K562 (cell line): ENCODE measurements at regions not wholly inside any gene's neighbourhood (a gene's known extent, or its start where the extent isn't known, plus 50 kb on each side); places are given as distances from the start of the nearest gene placed in this dataset.

Experiments
- ATAC-seq: fragments of 200-7000 bp; cut with Tn5 transposase; 3 replicates; pipeline ENCODE4 v1.9.1; 2020; ENCODE audit warnings: moderate library complexity
- BruUV-seq: library from RNA; stranded (reverse); fragments of 400-500 nt; replicated peaks from 2 replicates; lab custom pipeline; 2021; lab: Mats Ljungman, UMichigan
- CTCF ChIA-PET: fragments of 300-600 bp; formaldehyde crosslinking; extraction: SDS; loops from one replicate; lab custom pipeline; 2021; ENCODE audit warnings: low intra/inter-chr PET ratio; lab: Yijun Ruan, JAX
- POLR2A ChIA-PET: fragments of 300-600, 350-650 bp; sonication (Branson Sonifier 250); formaldehyde crosslinking; extraction: SDS; loops from one replicate; lab custom pipeline; 2021; ENCODE audit warnings: antibody characterized with exemption, inconsistent platforms; lab: Yijun Ruan, JAX
- DNase-seq, 4 experiments: peaks; one replicate each; pipeline versions ENCODE4 v3.0.0 to v3.0.0-alpha.2; 2011 to 2018; ENCODE audit warnings: low spot score in 3 of 4, mixed read lengths in 3 of 4; ENCODE audit errors: extremely low read depth in 1 of 4
- FAIRE-seq: peaks from 2 replicates; lab custom pipeline; 2011; peaks lifted over from hg19 to GRCh38; lab: Jason Lieb, UNC
- H2AFZ ChIP-seq: 2 replicates; pipeline ENCODE4 v1.6.0; 2011; ENCODE audit warnings: low read depth, low read length, control low read depth, inconsistent platforms
- H3K27ac ChIP-seq: fragments of 200-600 bp; 3 replicates; pipeline ENCODE4 v1.8.0; 2011; ENCODE audit warnings: low read depth, mild to moderate bottlenecking, control low read depth, inconsistent platforms, low read length, moderate library complexity, mixed read lengths; ENCODE audit errors: extremely low read depth
- H3K27me3 ChIP-seq, 2 experiments: fragments of 300-600 bp in 1 of 2; 2 replicates in 1 of 2; 3 replicates in 1 of 2; pipeline versions ENCODE4 v1.6.0 to v1.8.0; 2011; ENCODE audit warnings: inconsistent platforms in 2 of 2, low read length in 2 of 2, mild to moderate bottlenecking in 1 of 2, mixed read lengths in 1 of 2, moderate library complexity in 1 of 2; ENCODE audit not compliant: control insufficient read depth in 2 of 2, insufficient read depth in 2 of 2
- H3K36me3 ChIP-seq: fragments of 300-600 bp; 3 replicates; pipeline ENCODE4 v1.8.0; 2011; ENCODE audit warnings: mild to moderate bottlenecking, low read length, inconsistent platforms; ENCODE audit not compliant: control insufficient read depth, insufficient read depth
- H3K4me1 ChIP-seq, 2 experiments: fragments of 200-600 bp in 1 of 2; replicated peaks in 1 of 2; 2 replicates in 1 of 2; 3 replicates in 1 of 2; pipeline versions ENCODE4 v1.5.1 to v1.8.0; 2011; ENCODE audit warnings: inconsistent platforms in 2 of 2, low read length in 2 of 2, mild to moderate bottlenecking in 1 of 2, mixed read lengths in 1 of 2, moderate library complexity in 1 of 2; ENCODE audit not compliant: control insufficient read depth in 2 of 2, insufficient read depth in 2 of 2
- H3K4me2 ChIP-seq: 2 replicates; pipeline ENCODE4 v1.6.1; 2011; ENCODE audit warnings: low read length, control low read depth, inconsistent platforms, mixed read lengths; ENCODE audit not compliant: insufficient read depth
- H3K4me3 ChIP-seq: fragments of 200-600 bp; sonication (generic), shearing (Covaris generic); 2 replicates; pipeline ENCODE4 v1.5.1; 2016; ENCODE audit warnings: control low read depth, inconsistent platforms
- H3K79me2 ChIP-seq: fragments of 200-600 bp; 3 replicates; pipeline ENCODE4 v1.8.0; 2011; ENCODE audit warnings: low read length, inconsistent platforms; ENCODE audit not compliant: control insufficient read depth, insufficient read depth
- H3K9ac ChIP-seq, 2 experiments: 2 replicates each; pipeline versions ENCODE4 v1.6.0 to v1.6.1; 2011; ENCODE audit warnings: low read depth in 2 of 2, low read length in 2 of 2, control low read depth in 1 of 2, inconsistent platforms in 1 of 2, mild to moderate bottlenecking in 1 of 2, mixed read lengths in 1 of 2; ENCODE audit not compliant: insufficient read depth in 1 of 2
- H3K9me1 ChIP-seq: one replicate; pipeline ENCODE4 v1.6.0; 2011; ENCODE audit warnings: inconsistent platforms, mild to moderate bottlenecking, low read length, moderate library complexity; ENCODE audit not compliant: control insufficient read depth, insufficient read depth
- H3K9me3 ChIP-seq: replicated peaks from 2 replicates; pipeline ENCODE4 v1.5.1; 2011; ENCODE audit warnings: low read depth, low read length, inconsistent platforms; ENCODE audit not compliant: control insufficient read depth, insufficient read depth
- H4K20me1 ChIP-seq: replicated peaks from 2 replicates; pipeline ENCODE4 v1.6.1; 2011; ENCODE audit warnings: low read length, inconsistent platforms, mixed read lengths; ENCODE audit not compliant: control insufficient read depth, insufficient read depth
- DIDO1 ChIP-seq: fragments of 450-650 bp; IDR thresholded peaks from 2 replicates; pipeline ENCODE4 v1.6.1; 2016; ENCODE audit warnings: low read depth, missing biosample characterization, missing genetic modification characterization
- FOXO4 ChIP-seq: fragments of 450-650 bp; formaldehyde crosslinking; IDR thresholded peaks from 2 replicates; pipeline ENCODE4 v1.4.0; 2020; ENCODE audit warnings: mild to moderate bottlenecking, moderate library complexity
- GTF2E2 ChIP-seq: fragments of 200-800 bp; sonication (Bioruptor generic); IDR thresholded peaks from 2 replicates; pipeline ENCODE4 v1.6.1; 2016; ENCODE audit warnings: missing genetic modification characterization, missing compliant biosample characterization
- HNRNPLL ChIP-seq: fragments of 200-400 bp; formaldehyde crosslinking; IDR thresholded peaks from 2 replicates; pipeline ENCODE4 v1.6.1; 2017; ENCODE audit warnings: low read length, low read depth, mild to moderate bottlenecking; ENCODE audit not compliant: poor library complexity, severe bottlenecking
- LARP7 ChIP-seq: fragments of 450-650 bp; IDR thresholded peaks from 2 replicates; pipeline ENCODE4 v1.6.1; 2016
- NR2F6 ChIP-seq: fragments of 450-650 bp; formaldehyde crosslinking; IDR thresholded peaks from 2 replicates; pipeline ENCODE4 v1.4.0; 2020; ENCODE audit warnings: mild to moderate bottlenecking
- PPARD ChIP-seq: fragments of 250-450 bp; sonication (Bioruptor Pico); IDR thresholded peaks from 2 replicates; pipeline ENCODE4 v1.8.0; 2022; ENCODE audit warnings: inconsistent platforms, mild to moderate bottlenecking, moderate library complexity
- PYGO2 ChIP-seq: fragments of 450-650 bp; IDR thresholded peaks from 2 replicates; pipeline ENCODE4 v1.6.1; 2016; ENCODE audit warnings: mild to moderate bottlenecking, missing genetic modification characterization, moderate library complexity, missing compliant biosample characterization
- RBM15 ChIP-seq: fragments of 200-400 bp; formaldehyde crosslinking; IDR thresholded peaks from 2 replicates; pipeline ENCODE4 v1.6.1; 2018; ENCODE audit warnings: mild to moderate bottlenecking, low read length, moderate library complexity; ENCODE audit not compliant: insufficient read depth
- SFPQ ChIP-seq: fragments of 200-400 bp; formaldehyde crosslinking; IDR thresholded peaks from 2 replicates; pipeline ENCODE4 v1.6.1; 2017; ENCODE audit warnings: mild to moderate bottlenecking, low read depth, low read length, moderate library complexity
- ZBTB26 ChIP-seq: fragments of 450-650 bp; formaldehyde crosslinking; IDR thresholded peaks from 2 replicates; pipeline ENCODE4 v1.4.0; 2022; ENCODE audit warnings: missing genetic modification characterization
- ZBTB5 ChIP-seq: fragments of 450-650 bp; IDR thresholded peaks from 2 replicates; pipeline ENCODE4 v1.6.1; 2017; ENCODE audit warnings: antibody characterized with exemption
- WGBS: fragments of 100-300 bp; shearing (Covaris generic); methylation state at CpG from one replicate; pipeline ENCODE4 v1.1.6; 2016; ENCODE audit warnings: low coverage, mixed read lengths; ENCODE audit not compliant: insufficient coverage; ENCODE audit errors: missing lambda C conversion rate; 5-methylcytosine and 5-hydroxymethylcytosine counted together
- in situ Hi-C: fragments of 300-500 bp; cut with MboI; formaldehyde crosslinking; loops from 4 replicates; pipeline ENCODE4 v1.15.0; 2018; ENCODE audit warnings: inconsistent platforms, mixed read lengths
- intact Hi-C: fragments of 100-400 bp; cut with micrococcal nuclease; formaldehyde crosslinking; loops from 2 replicates; pipeline ENCODE4 v1.14.2; 2022

- no peak for TF ChIP-seq HNRNPLL
- no peak for TF ChIP-seq PPARD (CRISPR knock-in tag)
- no peak for TF ChIP-seq GTF2E2 (tag)
- TF ChIP-seq ZBTB5 = no peak
- TF ChIP-seq DIDO1 (tag) = no peak
- TF ChIP-seq NR2F6 (CRISPR knock-in tag) = no peak
- no peak for TF ChIP-seq PYGO2 (tag)
- no peak for TF ChIP-seq SFPQ
- TF ChIP-seq LARP7 = no peak
- TF ChIP-seq FOXO4 (CRISPR knock-in tag) = no peak
- TF ChIP-seq ZBTB26 = no peak
- no peak for TF ChIP-seq RBM15
- Histone ChIP-seq H3K9me1 (no peaks in the 10 kb centered on the region), H3K36me3 (no peaks in the 10 kb centered on the region), H3K4me2 (no peak overlapping the region), H3K79me2 (no peaks in the 10 kb centered on the region), H3K27ac (no peak overlapping the region), H3K4me1 (no peaks in the 10 kb centered on the region), H3K9me3 (peaks cover 3% of the 10 kb centered on the region; the same call in 1 of the 2 replicates), H2AFZ (no peak overlapping the region), H4K20me1 (no peaks in the 10 kb centered on the region), H3K4me3 (no peak overlapping the region), H3K27me3 (peaks cover 0 to 18% of the 10 kb centered on the region in 2 experiments; a peak in 2 of 5 replicates), H3K9ac (no peak overlapping the region)
- in situ Hi-C loops (no loop called here), intact Hi-C loops (no loop called here)
- no peak for ATAC-seq
- no peak for FAIRE-seq
- no peak for DNase-seq
- ChIA-PET CTCF (no interaction called here), POLR2A (no interaction called here)
- BruUV-seq = no TSS peak
- 0% methylated on average over 2 of the region's 2 CpGs for WGBS
Measured at GRCh38 chr18:10352671-10353070, 101.8 kb upstream of the APCDD1 start.
